Stimulated activated CD8-positive, alpha-beta memory T cell treated with anti-CD3 and anti-CD28 coated beads, Interleukin-7, amount 100 ng/mL, for 48 hours (primary cell): ENCODE measurements at regions not wholly inside any gene's neighbourhood (a gene's known extent, or its start where the extent isn't known, plus 50 kb on each side); places are given as distances from the start of the nearest gene placed in this dataset.
A peak's percentile ranks its signal among the peaks of the same experiment; 100 is the strongest.
"Not testable (repeated sequence)": the region's sequence is repeated elsewhere in the genome, so short reads cannot be mapped to it uniquely, and the experiment has no call there.

Experiments used
- DNase-seq, 2 donors: peaks; one replicate each; pipeline ENCODE4 v3.0.0-alpha.2; 2020; ENCODE audit warnings: low read depth in 1 of 2; ENCODE audit errors: extremely low read depth in 1 of 2

- DNase-seq, result not testable (repeated sequence)
These were observed 247.5 kb downstream of the SPATA31A6 start for GRCh38 chr9:42430674-42431615.

DNA sequence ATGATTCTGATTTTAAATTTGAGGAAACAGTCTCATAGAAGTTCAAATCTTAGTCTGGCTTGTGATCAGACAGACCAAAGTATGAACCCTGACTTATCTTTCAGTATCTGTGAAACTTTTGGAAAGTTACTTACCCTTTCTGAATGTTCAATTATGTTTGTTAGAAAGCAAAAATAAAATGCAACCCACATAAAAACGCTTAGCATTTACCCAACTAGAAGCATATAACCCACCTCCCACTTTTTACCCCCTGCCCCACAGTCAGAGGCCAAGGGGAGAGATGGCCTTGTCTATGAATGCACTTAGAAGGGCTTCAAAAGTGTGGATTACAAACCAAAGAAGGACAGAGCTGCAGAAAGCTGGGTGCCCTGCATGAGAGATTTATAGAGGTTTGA is 248.2 kb downstream of the SPATA31A6 start:
- DNase-seq, result not testable (repeated sequence)

GRCh38 chr9:42434844-42435714 is 251.6 kb downstream of the SPATA31A6 start:
- DNase-seq, result not testable (repeated sequence)

DNA sequence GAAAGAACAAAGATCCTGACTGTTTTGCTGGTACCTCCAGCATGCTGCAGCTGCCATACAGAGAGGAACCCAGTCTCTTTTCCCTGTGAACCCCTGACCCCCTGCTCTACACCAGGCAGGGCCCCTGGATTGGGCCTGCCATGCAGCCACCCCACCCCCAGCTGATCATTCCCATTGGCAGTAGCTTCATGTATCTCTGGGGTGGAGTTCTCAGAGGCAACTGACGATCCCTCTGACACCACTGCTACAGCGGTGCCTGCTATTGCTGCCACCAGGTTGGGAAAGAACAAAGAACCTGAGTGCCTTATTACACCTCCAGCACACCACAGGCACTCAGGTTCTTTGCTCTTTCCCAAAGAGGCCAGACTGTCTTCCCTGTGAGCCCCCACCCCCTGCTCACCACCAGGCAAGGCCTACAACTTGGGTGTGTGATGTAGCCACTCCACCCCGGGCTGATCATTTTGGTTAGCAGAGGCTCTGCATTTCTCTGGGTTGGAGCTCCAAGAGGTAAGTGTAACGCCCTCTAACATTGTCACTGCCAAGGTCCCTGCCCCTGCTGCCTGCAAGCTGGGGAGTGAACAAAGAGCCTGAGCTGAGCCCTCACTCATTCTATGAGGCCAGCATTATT is 252.4 kb downstream of the SPATA31A6 start:
- DNase-seq, result not testable (repeated sequence)

- not testable (repeated sequence) for DNase-seq
These were observed 253.7 kb downstream of the SPATA31A6 start for GRCh38 chr9:42437057-42437759.

- not testable (repeated sequence) for DNase-seq
These were observed 259.2 kb downstream of the SPATA31A6 start for GRCh38 chr9:42442680-42443079.

- not testable (repeated sequence) for DNase-seq
These were observed 260.0 kb downstream of the SPATA31A6 start for GRCh38 chr9:42443414-42443813.

DNA sequence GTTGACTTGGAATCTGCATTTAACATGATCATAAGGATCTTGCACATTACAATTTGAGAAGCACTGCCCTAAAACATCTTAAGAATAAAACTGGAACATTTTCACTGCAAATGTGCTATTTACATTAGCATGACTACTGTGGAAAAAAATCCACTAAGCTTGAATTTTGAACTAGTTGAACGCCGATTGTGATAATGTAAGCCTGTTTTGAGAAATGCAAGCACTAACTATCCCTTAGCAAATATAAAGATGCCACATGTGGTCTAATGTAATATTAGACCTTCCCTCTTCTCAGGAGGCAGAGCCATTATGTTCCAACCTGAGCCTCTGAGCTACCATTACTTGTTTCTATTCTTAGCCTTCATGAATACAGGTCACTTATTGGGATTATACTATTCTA is 278.0 kb downstream of the SPATA31A6 start:
- DNase-seq, result not testable (repeated sequence)

GRCh38 chr9:42461863-42462262 is 278.4 kb downstream of the SPATA31A6 start:
- DNase-seq, result not testable (repeated sequence)

GRCh38 chr9:42463981-42464380 is 280.5 kb downstream of the SPATA31A6 start:
- DNase-seq, result not testable (repeated sequence)

DNA sequence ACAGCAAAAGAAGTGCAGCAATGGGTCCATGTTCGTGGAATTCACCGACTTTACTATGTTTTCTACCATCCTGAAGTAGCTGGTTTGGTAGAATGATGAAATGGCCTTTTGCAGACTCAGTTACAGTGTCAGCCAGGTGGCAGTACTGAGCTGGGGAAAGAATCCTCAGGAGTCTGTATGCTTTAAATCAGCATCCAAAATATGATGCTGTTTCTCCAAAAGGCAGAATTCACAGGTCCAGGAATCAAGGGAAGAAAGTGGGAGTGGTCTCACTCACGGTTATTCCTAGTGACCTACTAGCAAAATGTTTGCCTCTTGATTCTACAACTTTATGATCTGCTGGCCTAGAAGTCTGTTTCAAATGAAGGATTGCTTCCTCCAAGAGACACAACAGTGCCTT is 287.1 kb downstream of the SPATA31A6 start:
- not testable (repeated sequence) for DNase-seq

DNA sequence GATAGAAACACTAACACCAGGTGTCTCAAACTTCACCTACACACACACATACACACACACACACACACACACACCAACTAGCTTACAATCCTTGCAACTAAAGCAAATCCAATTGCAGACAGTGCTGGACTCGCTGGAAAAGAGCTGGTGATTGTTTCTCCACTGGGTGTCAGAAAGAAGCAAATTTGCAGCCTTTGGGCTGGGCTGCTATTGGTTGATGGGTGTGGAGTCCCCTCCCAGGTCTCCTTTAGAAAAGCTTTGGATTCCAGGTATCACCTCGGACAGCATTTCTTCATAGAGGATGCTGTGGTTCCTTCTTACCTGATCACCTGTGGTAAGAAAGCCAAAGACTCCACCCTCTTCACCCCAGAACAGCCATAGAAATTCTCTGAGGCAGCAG is 307.5 kb downstream of the SPATA31A6 start:
- not testable (repeated sequence) for DNase-seq

- not testable (repeated sequence) for DNase-seq
These were observed 319.3 kb downstream of the SPATA31A6 start for GRCh38 chr9:42502620-42503264.

DNA sequence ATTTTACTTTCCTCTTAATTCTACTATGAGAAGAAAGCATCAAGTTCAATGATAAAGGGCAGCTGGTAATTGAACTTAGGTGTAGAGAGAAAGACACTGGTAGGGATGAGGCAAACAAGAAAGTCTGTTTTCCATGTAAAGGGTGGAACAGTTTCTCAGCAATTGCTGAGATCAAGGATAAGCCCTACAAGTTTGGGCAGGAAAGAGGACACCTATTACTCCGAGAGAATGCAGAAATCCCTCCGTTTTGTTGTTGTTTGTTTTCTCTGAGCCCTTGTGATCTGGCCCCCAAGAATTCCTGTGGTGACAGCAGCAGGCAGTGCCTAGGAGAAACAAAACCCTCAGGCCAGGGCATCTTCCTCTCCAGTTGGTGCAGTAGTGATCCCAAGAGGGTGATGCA is 324.7 kb downstream of the SPATA31A6 start:
- not testable (repeated sequence) for DNase-seq

DNA sequence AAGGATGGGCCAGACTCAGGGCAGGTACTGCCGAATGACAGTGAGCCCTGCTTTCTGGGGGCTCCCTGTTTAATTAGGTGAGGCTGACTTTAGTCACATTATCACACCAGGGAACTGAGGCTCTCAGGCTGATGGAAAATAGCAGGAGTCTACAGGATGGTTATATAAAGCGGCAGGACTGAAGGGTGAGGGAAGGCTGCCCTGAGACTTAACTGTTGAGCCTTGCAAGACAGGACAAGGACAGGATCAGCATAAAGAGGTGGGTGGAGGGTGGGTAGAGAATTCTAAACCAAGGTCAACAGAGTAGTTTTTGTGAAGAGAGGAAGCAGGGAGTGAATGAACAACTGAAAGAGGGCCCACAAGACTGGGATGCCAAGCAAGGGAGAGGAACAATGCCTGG is 330.1 kb downstream of the SPATA31A6 start:
- not testable (repeated sequence) for DNase-seq

DNA sequence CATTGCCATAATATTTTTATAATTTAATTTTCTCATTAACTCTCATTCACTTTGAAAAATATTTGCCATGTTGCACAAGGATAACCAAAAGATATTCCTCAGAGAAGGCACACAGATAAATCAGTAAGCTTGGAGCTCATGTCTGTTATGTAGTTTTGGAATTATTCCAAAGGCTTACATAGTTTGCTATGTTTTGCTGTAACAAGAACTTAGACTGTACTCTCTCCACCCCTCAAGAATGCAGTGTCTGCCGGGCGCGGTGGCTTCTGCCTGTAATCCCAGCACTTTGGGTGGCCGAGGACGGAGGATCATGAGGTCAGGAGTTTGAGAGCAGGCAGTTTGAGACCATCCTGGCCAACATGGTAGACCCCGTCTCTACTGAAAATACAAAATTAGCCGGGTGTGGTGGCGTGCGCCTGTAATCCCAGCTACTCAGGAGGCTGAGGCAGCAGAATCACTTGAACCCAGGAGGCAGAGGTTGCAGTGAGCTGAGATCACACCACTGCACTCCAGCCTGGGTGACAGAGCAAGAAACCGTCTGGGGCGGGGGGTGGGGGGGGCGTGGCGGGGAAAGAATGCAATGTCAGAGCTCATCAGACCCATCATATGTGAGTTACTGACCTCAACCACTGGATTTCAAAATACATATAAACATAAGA is 351.0 kb downstream of the SPATA31A6 start:
- DNase-seq, result not testable (repeated sequence)

DNA sequence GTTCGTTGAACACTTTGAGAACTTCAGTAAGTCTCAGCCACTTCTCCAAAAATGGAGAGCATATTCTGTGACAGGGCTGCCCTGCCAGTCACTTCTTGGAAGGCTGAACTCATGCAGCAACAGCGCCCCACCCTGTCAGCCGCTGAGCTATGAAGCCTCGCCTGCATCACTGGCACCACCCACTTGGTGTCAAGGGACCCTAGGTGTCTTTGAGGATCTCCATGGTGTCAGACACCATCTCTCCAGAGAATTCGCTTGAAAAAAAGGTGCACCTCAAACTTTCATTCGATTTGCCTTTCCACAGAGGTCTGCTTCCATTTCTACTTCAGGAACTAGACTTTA is 351.5 kb downstream of the SPATA31A6 start:
- DNase-seq, result peak in 1 of 2 donors; percentile 26

DNA sequence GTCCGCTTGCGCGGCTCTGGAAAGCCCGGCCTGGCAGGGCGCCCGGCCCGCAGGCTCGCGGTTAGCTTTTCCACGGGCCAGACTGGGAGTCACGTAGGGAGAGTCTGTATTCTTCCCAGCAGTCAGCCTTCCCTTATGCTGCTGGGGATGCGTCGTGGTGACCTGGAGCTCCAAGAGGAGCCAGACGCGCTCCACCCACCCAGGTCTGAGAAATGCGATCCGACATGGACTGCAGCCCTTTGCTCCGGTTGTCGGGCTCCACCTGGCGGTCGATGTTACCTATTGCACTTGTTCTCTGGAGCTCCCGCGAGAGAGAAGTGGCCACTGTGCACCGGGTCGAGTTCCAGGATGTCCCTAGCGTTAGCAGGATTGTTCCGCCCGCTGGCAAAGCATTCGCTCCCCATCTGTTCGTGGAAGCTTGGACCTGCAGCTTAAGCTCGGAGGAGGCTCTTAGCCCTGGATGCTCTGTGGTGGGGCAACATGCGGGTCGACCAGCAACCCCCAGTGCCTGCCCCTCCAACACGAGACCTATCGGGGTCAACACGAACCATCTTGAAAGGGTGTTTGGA is 367.4 kb downstream of the SPATA31A6 start:
- not testable (repeated sequence) for DNase-seq

DNA sequence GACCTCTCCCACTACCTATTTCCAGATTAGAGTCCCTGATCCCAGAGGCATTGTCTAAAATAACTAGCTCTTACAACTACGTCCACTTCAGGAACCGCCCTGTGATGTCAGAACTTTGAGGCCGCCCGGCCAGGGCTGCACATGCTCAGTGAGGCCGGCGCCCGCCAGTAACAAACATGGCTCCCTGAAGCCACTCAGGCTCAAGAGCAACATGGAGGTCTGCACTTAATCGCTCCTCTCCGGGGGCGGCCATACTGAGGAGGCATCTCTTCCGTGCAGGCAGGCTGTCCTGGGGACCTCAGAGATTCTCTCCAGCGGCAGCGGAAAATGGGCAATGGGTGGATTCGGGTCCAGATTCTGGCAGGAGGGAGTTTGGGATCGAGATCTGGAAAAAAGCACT is 385.1 kb downstream of the SPATA31A6 start:
- not testable (repeated sequence) for DNase-seq
